ENCODE measurements at regions not wholly inside any gene's neighbourhood (a gene's known extent, or its start where the extent isn't known, plus 50 kb on each side); places are given as distances from the start of the nearest gene placed in this dataset.

- no peak overlapping the region for H3K27ac ChIP-seq
- H3K27me3 ChIP-seq: no peaks in the 10 kb centered on the region
- no peaks in the 10 kb centered on the region for H3K4me1 ChIP-seq
- intact Hi-C loops (cut with DNase I; ENCODE audit: low total_unique reads): no loop called here
- TF ChIP-seq POLR2A (IDR thresholded peaks at IDR 0.05): no peak
- no peak for TF ChIP-seq POLR2AphosphoS5 (IDR thresholded peaks at IDR 0.05)
- no peak for TF ChIP-seq CTCF (IDR thresholded peaks at IDR 0.05)
- H3K9me3 ChIP-seq: peaks cover 0 to 7% of the 10 kb centered on the region in 2 donors
- DNase-seq (ENCODE audit: low spot score in 2 of 2): no peak
- no peaks in the 10 kb centered on the region for H3K36me3 ChIP-seq
- H3K4me3 ChIP-seq: no peak overlapping the region
Observed at GRCh38 chr6:149197482-149197881, 120.0 kb upstream of the TAB2 start.

GRCh38 chr6:149198265-149198664 is 119.2 kb upstream of the TAB2 start:
- no peaks in the 10 kb centered on the region for H3K4me1 ChIP-seq
- no peak for DNase-seq (ENCODE audit: low spot score in 2 of 2)
- H3K36me3 ChIP-seq: no peaks in the 10 kb centered on the region
- peaks cover 0 to 7% of the 10 kb centered on the region in 2 donors for H3K9me3 ChIP-seq
- H3K27me3 ChIP-seq: no peaks in the 10 kb centered on the region
- no peak overlapping the region for H3K4me3 ChIP-seq
- intact Hi-C loops (cut with DNase I; ENCODE audit: low total_unique reads): no loop called here
- TF ChIP-seq POLR2A (IDR thresholded peaks at IDR 0.05): no peak
- TF ChIP-seq CTCF (IDR thresholded peaks at IDR 0.05): no peak
- no peak for TF ChIP-seq POLR2AphosphoS5 (IDR thresholded peaks at IDR 0.05)
- no peak overlapping the region for H3K27ac ChIP-seq

DNA sequence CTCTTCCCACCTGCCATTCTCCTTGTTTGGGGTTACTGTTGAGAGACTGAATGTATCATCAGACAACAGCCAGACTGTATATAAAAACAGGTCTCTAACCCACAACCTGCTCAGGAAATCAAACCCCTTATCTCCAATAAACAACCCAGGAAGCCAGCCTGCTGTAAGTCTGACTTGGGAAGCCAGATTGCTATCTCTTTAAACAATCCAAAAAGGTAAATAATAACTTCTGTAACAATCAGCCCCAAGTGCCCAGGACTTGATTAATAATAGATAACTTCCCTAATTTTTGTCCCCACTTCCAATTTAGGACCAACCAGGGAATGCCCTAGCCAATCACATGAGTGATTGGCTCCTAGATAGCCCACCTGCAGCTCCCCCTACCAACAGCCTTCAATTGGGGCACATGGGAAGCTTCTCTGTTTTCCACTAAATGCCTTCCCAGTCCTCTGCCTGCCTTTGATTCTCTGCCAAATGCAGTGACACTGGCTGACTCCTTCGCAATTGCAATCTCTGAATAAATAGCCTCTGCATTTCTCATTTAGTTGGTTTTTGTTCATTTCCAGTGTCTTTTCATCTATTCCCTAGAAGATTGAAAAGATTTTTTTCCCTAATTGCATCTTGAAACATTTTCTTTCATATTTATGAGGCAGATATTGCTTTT is 117.1 kb upstream of the TAB2 start:
- no peak for DNase-seq (ENCODE audit: low spot score in 2 of 2)
- H3K4me1 ChIP-seq: no peaks in the 10 kb centered on the region
- TF ChIP-seq POLR2A (IDR thresholded peaks at IDR 0.05) (no peak), POLR2AphosphoS5 (IDR thresholded peaks at IDR 0.05) (no peak), CTCF (IDR thresholded peaks at IDR 0.05) (no peak)
- intact Hi-C loops (cut with DNase I; ENCODE audit: low total_unique reads): no loop called here
- no peaks in the 10 kb centered on the region for H3K27me3 ChIP-seq
- H3K9me3 ChIP-seq: peaks cover 0 to 7% of the 10 kb centered on the region in 2 donors
- no peak overlapping the region for H3K27ac ChIP-seq
- no peaks in the 10 kb centered on the region for H3K36me3 ChIP-seq
- H3K4me3 ChIP-seq: no peak overlapping the region

GRCh38 chr6:149201068-149201655 is 116.3 kb upstream of the TAB2 start:
- Histone ChIP-seq H3K36me3 (no peaks in the 10 kb centered on the region), H3K4me3 (no peak overlapping the region), H3K27me3 (no peaks in the 10 kb centered on the region), H3K4me1 (no peaks in the 10 kb centered on the region), H3K9me3 (peaks cover 0 to 7% of the 10 kb centered on the region in 2 donors), H3K27ac (no peak overlapping the region)
- intact Hi-C loops (cut with DNase I; ENCODE audit: low total_unique reads): no loop called here
- no peak for DNase-seq (ENCODE audit: low spot score in 2 of 2)
- TF ChIP-seq CTCF (IDR thresholded peaks at IDR 0.05) (no peak), POLR2AphosphoS5 (IDR thresholded peaks at IDR 0.05) (no peak), POLR2A (IDR thresholded peaks at IDR 0.05) (no peak)

GRCh38 chr6:149202100-149202499 is 115.4 kb upstream of the TAB2 start:
- intact Hi-C loops (cut with DNase I; ENCODE audit: low total_unique reads): no loop called here
- Histone ChIP-seq H3K9me3 (peaks cover 0 to 7% of the 10 kb centered on the region in 2 donors), H3K4me3 (no peak overlapping the region), H3K27ac (no peak overlapping the region), H3K36me3 (no peaks in the 10 kb centered on the region), H3K4me1 (no peaks in the 10 kb centered on the region), H3K27me3 (no peaks in the 10 kb centered on the region)
- DNase-seq (ENCODE audit: low spot score in 2 of 2): no peak
- no peak for TF ChIP-seq POLR2A (IDR thresholded peaks at IDR 0.05)
- no peak for TF ChIP-seq CTCF (IDR thresholded peaks at IDR 0.05)
- TF ChIP-seq POLR2AphosphoS5 (IDR thresholded peaks at IDR 0.05): no peak

Data from breast epithelium (tissue), 4 donors.